HG03457 (cell line): ENCODE measurements at regions not wholly inside any gene's neighbourhood (a gene's known extent, or its start where the extent isn't known, plus 50 kb on each side); places are given as distances from the start of the nearest gene placed in this dataset.

Experiments used
- ATAC-seq: cut with Tn5 transposase; IDR thresholded peaks from one replicate; pipeline ENCODE4 v1.9.1; 2021; ENCODE audit warnings: moderate number of reproducible peaks; ENCODE audit not compliant: unreplicated experiment

DNA sequence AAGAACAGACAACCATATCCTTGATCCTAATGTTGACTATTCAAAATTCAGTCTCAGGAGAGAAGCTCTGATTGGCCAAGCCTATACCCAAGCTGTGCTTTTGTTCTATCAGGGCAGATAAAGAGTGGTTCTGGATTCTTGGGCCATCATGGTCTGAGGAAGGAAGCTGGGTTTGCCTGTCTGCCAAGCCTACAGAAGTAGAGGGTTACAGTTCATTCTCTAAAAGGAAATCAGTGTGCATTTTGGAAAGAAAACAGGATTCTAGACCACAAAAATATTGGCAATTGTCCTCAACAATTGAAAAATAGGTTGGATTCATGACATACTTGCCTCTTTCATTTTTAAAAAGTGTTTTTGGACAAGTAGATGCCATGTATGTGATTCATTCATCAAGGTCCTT, 145.4 kb upstream of the BMP2 start:
- ATAC-seq: no peak

DNA sequence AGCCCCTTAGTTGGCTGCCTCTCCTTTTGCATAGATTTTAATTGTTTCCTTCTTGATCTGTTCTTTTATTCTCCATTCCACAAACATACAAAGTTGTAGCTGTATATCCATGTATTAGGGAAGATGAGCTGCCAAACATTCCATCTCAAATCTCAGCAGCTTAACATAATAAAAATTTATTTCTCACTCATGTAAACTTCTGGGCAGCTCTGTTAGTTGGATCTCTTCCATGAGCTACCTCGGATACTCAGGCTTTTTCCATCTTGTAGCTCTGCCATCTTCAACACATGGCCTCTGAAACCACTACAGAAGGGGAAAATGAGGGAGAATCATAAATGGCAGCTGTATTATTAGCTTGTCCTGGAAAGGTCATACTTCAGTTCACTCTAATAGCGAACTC, 149.4 kb upstream of the BMP2 start:
- no peak for ATAC-seq

DNA sequence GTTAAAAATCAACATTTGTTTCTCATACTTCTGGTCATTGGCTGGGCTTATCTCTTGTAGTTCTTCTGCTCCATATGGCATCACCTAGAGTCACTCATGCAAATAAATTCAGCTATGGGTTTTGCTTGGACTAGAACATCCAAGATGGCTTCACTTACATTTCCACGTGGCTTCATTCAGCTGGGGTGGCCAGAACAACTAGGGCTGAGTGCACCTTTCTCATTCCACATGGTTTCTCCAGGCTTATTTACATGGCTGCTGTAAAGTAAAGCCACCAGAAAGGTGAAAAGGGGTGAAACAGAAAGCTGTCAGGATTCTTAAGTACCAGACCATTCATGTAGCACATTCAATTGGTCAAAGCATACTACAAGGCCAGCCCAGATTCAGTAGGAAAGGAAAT, 151.1 kb upstream of the BMP2 start:
- ATAC-seq: no peak

DNA sequence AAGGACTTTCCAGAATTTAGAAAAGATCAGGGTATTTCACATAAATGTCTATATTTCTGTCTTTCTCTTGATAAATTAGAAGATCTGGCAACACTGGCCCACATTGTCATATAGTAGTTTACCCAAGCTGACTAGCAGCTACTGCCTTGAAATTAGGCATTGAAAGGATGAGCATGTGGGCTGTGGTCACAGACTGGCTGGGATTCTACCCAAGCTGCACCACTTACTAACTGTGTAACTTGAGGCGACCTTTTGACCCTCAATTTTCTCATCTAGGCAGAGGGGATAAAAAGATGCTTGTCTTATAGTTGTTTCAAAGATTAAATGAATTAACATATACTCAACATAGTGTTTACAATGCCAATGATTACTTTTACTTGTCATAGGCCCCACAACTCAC, 152.7 kb upstream of the BMP2 start:
- ATAC-seq: peak; percentile 50

DNA sequence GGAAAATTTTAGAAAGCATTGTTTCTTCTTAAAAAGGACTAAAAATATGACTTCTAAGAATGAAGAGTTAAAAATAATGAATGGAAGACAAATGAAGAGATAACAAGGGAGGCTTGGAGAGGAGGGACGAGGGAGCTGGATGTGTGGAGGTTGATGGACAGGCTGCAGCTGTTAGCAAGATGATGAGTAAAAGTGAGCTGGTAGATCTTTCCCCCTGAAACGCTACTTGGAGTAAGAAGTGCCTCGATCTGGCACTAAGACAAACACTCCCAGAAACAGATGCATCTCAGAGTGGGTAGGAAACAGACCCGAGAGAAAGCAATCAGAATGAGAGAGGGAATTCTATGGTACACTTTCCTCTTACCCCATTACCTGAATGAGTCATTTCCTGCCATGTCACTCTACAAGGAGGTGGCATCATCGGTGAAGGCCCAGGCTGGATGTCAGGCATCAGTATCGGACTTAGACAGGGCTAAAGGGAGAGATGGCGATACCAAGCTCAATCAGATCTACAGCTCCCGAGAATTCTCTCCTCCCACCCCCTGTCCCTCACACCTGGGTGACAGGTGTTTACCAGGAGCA, 154.1 kb upstream of the BMP2 start:
- peak; percentile 73 for ATAC-seq

DNA sequence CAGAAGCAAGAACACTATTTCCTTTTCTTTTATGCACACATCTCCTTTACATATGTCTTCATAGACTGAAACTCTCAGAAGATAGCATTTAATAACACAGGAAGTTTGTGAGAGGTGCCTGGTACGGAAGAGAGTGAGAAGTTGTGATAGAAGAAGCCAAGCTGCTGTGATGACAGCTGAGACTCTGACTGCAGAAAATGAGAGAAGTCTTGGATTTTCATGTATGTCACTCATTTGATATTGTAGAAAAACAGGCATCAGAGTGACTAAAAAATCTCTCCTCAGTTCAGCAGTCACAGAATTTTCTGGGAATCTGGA, 154.9 kb upstream of the BMP2 start:
- no peak for ATAC-seq

DNA sequence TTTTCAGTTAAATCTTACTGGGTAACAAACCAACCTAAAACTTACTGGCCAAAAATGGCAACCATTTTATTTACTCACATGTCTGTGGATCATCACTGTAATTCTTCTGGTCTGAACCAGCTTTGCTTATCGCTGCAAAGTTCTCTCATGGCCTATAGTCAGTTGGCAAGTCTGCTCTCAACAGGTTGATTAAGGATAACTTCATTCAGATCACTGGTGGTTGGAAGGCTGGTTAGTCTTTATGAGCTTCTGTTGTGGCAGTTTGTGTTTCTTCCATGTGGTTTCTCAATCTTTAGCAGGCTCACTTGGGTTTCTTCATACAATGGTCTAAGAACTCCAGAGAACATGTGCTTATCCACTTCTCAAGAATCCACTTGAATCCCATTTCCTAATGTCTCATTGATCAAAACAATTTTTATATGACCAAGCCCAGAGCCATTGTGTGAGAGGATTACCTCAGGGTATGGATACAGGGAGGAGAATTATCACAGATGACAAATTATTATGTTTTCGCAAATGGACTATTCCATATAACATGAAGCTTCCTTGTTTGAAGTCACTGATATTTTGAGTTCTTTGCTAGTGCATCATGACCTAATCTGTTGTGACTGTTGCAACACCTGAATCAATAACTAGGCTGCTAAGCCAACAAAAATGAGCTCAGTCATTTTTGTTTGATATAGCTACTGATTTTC, 155.4 kb upstream of the BMP2 start:
- ATAC-seq: no peak

DNA sequence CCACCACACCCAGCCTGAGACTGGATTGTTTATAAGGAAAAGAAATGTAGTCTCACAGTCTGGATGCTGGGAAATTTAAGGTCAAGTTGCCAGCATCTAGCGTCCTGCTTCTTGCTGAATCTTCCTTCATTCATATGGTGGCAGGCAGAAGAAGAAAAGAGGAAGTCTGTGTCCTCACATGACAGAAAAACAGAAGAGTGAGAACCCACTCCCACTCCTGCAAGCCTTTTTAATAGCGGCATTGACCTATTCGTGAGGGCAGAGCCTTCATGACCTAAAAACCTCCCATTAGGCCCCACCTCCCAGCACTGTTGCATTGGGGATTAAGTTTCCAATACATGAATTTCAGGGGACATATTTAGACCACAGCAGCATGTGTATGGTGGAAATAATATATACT, 160.8 kb upstream of the BMP2 start:
- ATAC-seq: no peak

DNA sequence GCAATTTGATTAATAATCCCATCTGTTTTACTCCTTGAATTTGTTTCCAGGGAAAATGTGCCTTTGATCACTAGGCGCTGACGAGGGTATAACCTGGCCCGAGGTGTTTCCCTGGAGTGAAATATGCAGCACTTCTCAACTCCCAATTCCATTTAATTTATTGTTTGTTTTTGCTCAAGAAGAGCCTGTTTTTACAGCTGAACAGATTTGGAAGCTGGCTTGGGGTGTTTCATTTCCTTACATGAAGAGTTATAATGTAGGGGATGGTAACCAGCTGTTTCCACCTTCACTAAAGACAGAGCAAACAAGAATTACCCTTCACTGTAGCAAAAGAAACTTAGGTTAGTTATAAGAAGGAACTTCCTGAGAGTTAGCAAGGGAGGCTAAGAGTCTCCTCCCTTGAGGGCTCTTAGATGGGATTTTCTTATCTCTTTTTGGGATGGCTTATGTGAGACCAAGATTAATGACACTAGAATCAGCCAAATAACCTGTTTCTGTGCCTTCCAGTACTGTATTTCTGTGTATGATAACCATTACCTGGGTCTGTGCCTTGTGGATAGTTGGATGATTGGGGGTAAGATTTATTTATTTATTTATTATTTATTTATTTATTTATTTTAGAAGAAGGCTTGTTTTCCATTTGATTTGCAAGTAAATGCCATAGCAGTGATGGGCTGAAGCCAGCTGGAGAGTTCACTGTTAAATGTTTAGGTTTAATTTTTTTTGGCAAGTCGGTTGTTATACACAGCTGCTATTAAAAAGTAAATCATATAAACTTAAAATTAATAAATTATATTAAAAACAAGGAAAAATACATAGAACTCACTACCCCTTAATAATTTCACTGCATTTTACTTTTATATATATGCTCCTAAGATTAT, 162.2 kb upstream of the BMP2 start:
- ATAC-seq: no peak

DNA sequence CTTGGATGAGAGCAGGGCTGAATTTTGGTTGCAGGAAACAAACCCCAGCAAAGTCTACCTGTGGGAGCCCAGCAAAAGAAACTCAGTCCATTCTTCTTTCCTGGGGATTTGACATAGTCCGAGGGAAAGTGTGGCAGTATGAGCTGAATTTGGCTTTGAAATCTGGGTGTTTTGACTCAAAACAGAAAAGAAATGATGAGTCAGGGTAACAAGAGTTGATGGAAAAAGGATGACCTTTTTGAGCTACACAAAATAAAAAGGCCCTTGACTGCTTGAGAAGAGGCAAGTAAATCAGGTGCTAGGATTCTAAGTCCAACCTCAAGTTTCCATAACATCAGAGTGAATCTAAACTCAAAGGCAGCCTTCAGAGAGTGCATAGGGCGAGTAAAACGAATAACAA, 163.3 kb upstream of the BMP2 start:
- ATAC-seq: no peak

DNA sequence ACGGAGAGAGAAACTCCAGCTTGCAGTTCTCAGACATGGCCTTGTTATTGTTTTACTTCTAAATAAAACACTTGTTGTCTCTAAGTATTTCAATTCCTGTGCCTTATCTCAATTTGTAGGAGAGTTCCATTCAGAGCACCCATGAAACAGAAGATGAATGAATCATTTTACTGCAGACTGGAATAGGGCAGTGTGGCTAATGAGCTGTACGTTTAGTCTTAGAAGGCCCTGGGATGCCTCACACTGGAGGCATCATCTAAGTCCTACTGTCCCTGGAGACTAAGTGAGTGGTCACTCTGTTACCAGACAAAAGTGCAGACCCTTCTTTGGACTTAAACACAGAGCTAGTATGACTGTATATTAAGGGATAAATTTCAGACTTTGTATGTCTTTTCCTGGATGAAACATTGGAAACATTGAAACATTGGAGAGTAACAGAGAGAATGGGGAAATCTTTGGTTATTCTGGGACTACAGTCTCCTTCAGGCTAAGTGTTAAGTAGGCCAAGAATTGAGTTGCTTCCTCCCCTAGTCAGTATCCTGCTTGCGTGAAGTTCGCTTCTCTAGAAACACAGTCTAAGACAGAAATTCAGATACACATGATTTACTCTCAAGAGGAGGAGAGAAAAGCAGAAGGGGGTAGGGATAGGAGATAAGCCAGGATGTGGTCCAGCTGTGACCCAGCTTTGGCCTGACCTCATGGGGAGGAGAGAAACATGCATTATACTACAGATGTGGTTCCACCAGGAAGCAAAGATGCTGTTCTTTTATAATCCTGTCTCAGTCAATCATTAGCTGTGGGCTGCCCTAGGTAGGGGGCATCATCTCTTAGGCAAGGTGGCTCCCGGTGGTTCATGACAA, 167.4 kb upstream of the BMP2 start:
- ATAC-seq: no peak

DNA sequence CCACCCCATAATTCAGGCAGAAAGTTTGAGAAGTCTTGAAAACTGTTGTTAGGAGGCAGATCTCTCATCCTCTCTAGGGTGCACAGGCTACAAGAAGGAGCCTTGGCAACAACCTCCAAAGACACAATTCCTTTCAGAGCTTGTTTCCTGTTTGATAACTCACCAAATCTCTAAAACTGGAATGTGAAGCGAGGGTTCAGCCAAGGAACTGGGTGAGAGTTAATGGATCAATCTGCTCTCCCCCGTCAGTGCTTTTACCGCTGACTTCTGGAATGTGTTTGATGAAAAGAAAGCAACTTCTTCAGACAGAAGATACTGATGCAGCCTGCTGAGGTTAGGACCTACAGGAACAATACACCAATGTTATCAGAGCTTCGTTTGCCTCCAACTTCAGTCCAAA, 171.8 kb upstream of the BMP2 start:
- no peak for ATAC-seq

DNA sequence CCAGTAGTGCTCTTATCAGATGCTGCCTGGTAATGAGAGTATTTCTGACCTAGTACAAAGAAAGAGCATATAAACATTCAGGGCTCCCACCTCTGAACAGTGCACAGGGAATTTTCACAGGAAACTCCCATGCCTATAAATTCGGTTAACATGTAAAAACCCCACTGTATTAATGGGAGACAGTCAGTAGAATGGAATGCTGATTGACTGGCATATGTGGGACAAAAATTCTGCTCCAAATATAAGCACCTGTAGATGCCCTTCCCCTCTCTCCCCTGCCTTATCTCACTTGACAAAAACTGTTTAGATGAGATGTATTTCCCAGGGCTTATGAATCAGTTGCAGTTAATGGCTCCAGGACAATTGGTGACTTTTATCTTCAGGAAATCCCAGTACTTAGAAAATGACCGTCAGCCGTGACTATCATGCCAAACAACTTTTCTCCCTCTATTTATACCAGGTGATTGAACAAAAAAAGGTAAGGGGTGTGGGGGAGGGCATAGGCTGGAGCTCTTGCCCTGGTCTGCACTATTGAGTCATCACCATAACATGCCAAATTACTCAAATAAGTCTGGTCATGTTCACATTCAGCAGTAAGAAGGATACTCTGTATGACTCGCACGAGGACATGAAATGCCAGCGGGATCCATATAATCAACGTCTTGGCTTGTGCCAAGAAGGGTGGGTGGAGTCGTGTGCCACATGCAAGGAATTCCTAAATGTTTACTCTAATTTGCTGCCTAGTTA, 176.4 kb upstream of the BMP2 start:
- no peak for ATAC-seq

DNA sequence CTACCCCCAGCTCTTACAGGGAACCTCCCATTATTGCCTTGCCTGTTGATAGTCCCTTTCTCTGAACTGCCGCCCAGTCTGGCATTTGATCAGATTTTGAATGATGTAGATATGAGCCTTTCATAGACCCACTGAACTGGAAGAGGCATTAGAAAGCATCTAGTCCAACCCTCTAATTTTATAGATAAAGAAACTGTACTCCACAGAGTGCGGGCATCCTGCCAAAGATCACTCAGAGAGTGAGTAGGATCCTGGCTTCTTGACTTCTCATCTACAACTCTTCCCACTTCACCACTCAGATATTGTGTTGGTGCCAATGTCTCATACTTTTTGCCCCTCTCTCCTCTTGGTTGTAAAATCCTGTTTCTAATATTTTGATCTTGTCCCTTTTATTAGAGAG, 179.2 kb upstream of the BMP2 start:
- no peak for ATAC-seq

DNA sequence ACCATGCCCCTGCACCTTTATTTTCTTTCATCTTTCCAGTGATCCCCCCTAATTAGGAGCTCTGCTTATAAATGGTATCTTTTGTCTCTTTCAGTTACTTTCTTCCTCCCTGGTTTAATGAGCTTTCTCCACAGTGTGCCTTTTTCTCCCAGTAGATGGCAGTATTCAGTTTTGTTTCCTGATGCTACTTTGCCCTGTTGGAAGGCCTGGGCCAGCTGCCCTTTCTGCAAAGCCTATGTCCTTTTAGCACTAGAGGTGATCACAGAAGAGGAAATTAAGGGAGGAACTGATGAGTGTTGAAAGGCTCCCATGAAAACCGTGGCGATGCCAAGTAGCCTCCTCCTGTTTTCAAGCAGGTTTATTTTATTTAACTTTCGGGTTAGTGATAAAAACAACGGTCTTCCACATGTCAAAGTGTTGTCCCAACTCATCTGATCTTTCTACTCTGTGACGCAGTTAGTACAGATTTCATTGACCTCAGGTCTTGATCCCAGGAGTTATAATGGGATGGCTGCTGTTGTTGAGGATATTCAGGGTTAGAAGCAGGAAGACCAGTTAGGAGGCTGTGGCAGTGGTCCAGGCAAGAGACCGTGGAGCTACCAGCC, 184.2 kb upstream of the BMP2 start:
- ATAC-seq: peak; percentile 71

DNA sequence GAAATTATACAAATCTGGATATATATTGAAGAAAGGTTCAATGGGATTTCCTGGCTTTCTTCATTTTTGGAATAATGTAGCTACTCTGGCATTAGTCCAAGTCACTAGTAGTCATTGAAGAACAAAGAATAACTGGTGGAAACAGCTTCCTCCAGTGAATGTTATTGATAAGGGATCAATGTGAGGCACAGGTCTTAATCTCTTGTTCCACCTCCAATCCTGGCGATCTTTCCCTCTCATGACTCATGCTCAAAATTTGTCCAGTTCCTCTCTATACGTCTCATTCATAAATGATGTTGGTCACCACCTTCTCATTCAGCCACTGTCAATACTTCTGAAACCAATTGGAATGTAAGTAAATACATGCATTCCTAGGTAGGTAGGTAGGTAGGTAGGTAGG, 185.0 kb upstream of the BMP2 start:
- no peak for ATAC-seq

DNA sequence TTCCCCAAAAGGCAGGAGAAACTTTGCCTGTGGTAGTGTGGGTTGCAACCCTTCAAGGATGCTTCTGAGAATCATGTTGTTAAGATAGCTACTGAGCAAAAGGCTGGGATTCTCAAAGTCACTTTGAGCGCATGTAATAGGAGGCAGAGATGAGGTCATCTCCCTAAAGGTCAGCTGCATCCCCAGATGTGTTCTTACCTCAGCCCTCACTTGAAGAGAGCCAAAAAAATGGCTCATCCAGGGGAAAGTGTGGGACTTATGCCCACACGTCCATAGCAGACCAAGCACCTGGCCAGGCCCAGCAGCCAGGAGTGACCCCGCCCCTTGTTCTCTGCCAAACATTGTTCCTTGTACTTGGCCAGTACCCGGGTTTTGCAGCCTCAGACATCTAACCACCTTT, 187.0 kb upstream of the BMP2 start:
- no peak for ATAC-seq

DNA sequence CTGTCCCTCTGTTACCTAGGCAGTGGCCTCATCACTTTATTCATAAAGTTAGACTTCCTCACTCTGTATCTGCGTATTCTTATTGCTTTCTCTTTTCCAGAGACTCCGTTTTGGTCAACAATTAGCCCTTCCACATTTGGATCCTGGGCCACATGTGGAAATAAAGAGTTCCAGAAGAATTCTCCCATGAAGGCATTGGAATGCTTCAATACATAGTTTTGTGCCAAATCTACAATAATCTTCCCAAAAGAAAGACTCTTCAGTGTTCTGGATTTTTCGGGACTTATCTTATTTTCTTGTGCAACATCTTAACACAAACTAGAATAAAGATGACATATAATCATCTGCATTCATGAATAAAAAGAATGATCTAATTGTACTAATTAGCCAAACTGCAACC, 187.7 kb upstream of the BMP2 start:
- ATAC-seq: no peak

DNA sequence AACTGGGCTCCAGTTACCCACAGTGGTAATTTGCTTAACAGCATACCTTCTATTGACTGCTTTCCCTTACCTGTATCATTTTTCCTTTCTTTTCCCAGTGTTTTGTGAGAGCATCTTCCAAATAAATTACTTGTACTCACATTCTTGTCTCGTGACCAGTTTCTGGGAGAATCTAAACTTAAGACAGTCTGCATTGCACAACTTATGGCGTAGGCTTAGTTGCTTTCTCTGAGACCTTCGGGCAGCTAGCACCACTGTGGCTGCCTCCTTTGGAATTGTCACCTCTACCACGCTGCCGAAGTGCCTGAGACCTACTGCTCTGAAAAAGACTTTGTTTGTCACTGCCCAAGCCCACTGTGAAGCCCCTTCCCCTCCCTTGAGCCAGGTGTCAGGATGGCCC, 188.1 kb upstream of the BMP2 start:
- ATAC-seq: no peak

DNA sequence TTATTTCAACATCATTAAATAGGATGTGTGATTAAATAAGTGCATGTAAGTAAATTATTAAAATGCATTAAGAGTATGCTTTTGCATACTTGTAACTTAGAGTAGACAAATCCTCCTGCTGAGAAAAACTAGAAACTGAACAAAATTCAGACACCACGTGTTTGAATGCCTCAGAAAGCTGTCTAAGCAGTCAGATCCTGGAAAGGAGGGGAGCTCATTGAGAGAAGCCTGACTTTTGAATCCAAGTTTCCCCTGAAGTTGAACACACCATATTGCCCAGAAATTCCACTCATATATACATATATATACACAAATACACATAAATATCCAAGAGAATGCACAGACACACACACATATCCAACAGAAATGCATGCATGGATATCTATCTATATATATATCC, 190.0 kb upstream of the BMP2 start:
- ATAC-seq: no peak
